Vagina (tissue), 2 donors: ENCODE measurements at regions not wholly inside any gene's neighbourhood (a gene's known extent, or its start where the extent isn't known, plus 50 kb on each side); places are given as distances from the start of the nearest gene placed in this dataset.

Experiments
- CTCF ChIP-seq, 3 experiments: fragments of 450-650 bp in 2 of 3; fragments of 200-600 bp in 1 of 3; sonication (generic) in 1 of 3; IDR thresholded peaks; one replicate each; pipeline ENCODE4 v1.5.1; 2017 to 2019; ENCODE audit warnings: antibody characterized with exemption in 3 of 3, mild to moderate bottlenecking in 2 of 3, moderate library complexity in 2 of 3
- POLR2A ChIP-seq, 2 donors: fragments of 450-650 bp; IDR thresholded peaks; one replicate each; pipeline ENCODE4 v1.6.1; 2017; ENCODE audit warnings: antibody characterized with exemption in 2 of 2, mild to moderate bottlenecking in 2 of 2, moderate library complexity in 2 of 2
- POLR2AphosphoS5 ChIP-seq, 2 donors: sonication (generic); formaldehyde crosslinking; IDR thresholded peaks; one replicate each; pipeline ENCODE4 v1.9.0; 2017; ENCODE audit warnings: antibody characterized with exemption in 2 of 2, mild to moderate bottlenecking in 2 of 2, low read depth in 1 of 2; ENCODE audit not compliant: insufficient read depth in 1 of 2

- no peak for TF ChIP-seq CTCF (IDR thresholded peaks at IDR 0.05)
- no peak for TF ChIP-seq POLR2AphosphoS5 (IDR thresholded peaks at IDR 0.05; ENCODE audit: insufficient read depth in 1 of 2, low read depth in 1 of 2)
- no peak for TF ChIP-seq POLR2A (IDR thresholded peaks at IDR 0.05)
Measured at GRCh38 chr9:105978826-105979225, 284.5 kb downstream of the TMEM38B start.
